Astrocyte of the spinal cord (primary cell): ENCODE measurements at regions not wholly inside any gene's neighbourhood (a gene's known extent, or its start where the extent isn't known, plus 50 kb on each side); places are given as distances from the start of the nearest gene placed in this dataset.

Source experiments
- DNase-seq: peaks from one replicate; pipeline ENCODE4 v3.0.0; 2011; ENCODE audit warnings: low read depth, low spot score
- H3K4me3 ChIP-seq: 2 replicates; pipeline ENCODE4 v1.5.1; 2011; ENCODE audit warnings: low read depth, mild to moderate bottlenecking, low read length, moderate library complexity
- CTCF ChIP-seq: IDR thresholded peaks from 2 replicates; pipeline ENCODE4 v1.5.1; 2012; ENCODE audit warnings: low read depth, mild to moderate bottlenecking, low read length, inconsistent platforms
- in situ Hi-C: cut with HindIII; loops from 2 replicates; pipeline ENCODE4 v1.10.0; 2017; ENCODE audit warnings: low sequenced_read_pairs

GRCh38 chr6:164856138-164856537 lies 453.3 kb downstream of the C6orf118 start:
- no peak for TF ChIP-seq CTCF
- H3K4me3 ChIP-seq = no peak overlapping the region
- in situ Hi-C loops = no loop called here
- DNase-seq = no peak

- in situ Hi-C loops = no loop called here
Measured at GRCh38 chr6:164855281-164855680, 454.1 kb downstream of the C6orf118 start.

GRCh38 chr6:164854526-164854925 lies 454.9 kb downstream of the C6orf118 start:
- in situ Hi-C loops = no loop called here
- no peak for TF ChIP-seq CTCF

More at GRCh38 chr6:164855281-164855680, 454.1 kb downstream of the C6orf118 start:
- DNase-seq = no peak
- no peak for TF ChIP-seq CTCF
- H3K4me3 ChIP-seq = no peak overlapping the region

GRCh38 chr6:164845773-164846172 lies 463.6 kb downstream of the C6orf118 start:
- DNase-seq = no peak
- in situ Hi-C loops = no loop called here
- TF ChIP-seq CTCF = no peak
- no peak overlapping the region for H3K4me3 ChIP-seq

More at GRCh38 chr6:164854526-164854925, 454.9 kb downstream of the C6orf118 start:
- DNase-seq = no peak
- no peak overlapping the region for H3K4me3 ChIP-seq

- in situ Hi-C loops = no loop called here
Measured at GRCh38 chr6:164842085-164842484, 467.3 kb downstream of the C6orf118 start.

GRCh38 chr6:164838068-164838615 lies 471.3 kb downstream of the C6orf118 start:
- DNase-seq = no peak
- H3K4me3 ChIP-seq = no peak overlapping the region
- TF ChIP-seq CTCF = no peak

More at GRCh38 chr6:164842085-164842484, 467.3 kb downstream of the C6orf118 start:
- no peak for TF ChIP-seq CTCF
- no peak overlapping the region for H3K4me3 ChIP-seq
- no peak for DNase-seq

More at GRCh38 chr6:164838068-164838615, 471.3 kb downstream of the C6orf118 start:
- in situ Hi-C loops = no loop called here
